ENCODE measurements at regions not wholly inside any gene's neighbourhood (a gene's known extent, or its start where the extent isn't known, plus 50 kb on each side); places are given as distances from the start of the nearest gene placed in this dataset.
"Not testable (repeated sequence)": the region's sequence is repeated elsewhere in the genome, so short reads cannot be mapped to it uniquely, and the experiment has no call there.

GRCh38 chr2:87683961-87684360 is 63.9 kb upstream of the PLGLB2 start:
- TF ChIP-seq CAMTA2 (CRISPR knock-in tag; IDR thresholded peaks at IDR 0.05; ENCODE audit: borderline replicate concordance); MXI1 (IDR thresholded peaks at IDR 0.05; ENCODE audit: borderline replicate concordance, low read depth, low read length); ADNP (CRISPR knock-in tag; IDR thresholded peaks at IDR 0.05); GABPA (IDR thresholded peaks at IDR 0.05; ENCODE audit: low read depth, low read length); GABPA (CRISPR knock-in tag; IDR thresholded peaks at IDR 0.05; ENCODE audit: low read depth); ATF7-NPFF (CRISPR knock-in tag; IDR thresholded peaks at IDR 0.05; ENCODE audit: low read depth); RFX5 (IDR thresholded peaks at IDR 0.05; ENCODE audit: low read depth, low read length); CHD2 (IDR thresholded peaks at IDR 0.05; ENCODE audit: low read depth, low read length); ZNF766 (CRISPR knock-in tag; IDR thresholded peaks at IDR 0.05; ENCODE audit: borderline replicate concordance); EZH2 (conservative IDR thresholded peaks at IDR 0.05; ENCODE audit: low read depth, low read length); FOXM1 (CRISPR knock-in tag; IDR thresholded peaks at IDR 0.05); MAFF (IDR thresholded peaks at IDR 0.05; ENCODE audit: low read depth, low read length): not testable (repeated sequence)
- TF ChIP-seq, protein P1, sequence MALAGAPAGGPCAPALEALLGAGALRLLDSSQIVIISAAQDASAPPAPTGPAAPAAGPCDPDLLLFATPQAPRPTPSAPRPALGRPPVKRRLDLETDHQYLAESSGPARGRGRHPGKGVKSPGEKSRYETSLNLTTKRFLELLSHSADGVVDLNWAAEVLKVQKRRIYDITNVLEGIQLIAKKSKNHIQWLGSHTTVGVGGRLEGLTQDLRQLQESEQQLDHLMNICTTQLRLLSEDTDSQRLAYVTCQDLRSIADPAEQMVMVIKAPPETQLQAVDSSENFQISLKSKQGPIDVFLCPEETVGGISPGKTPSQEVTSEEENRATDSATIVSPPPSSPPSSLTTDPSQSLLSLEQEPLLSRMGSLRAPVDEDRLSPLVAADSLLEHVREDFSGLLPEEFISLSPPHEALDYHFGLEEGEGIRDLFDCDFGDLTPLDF (CRISPR knock-in tag; IDR thresholded peaks at IDR 0.05), result not testable (repeated sequence)
- TF ChIP-seq, protein P2, sequence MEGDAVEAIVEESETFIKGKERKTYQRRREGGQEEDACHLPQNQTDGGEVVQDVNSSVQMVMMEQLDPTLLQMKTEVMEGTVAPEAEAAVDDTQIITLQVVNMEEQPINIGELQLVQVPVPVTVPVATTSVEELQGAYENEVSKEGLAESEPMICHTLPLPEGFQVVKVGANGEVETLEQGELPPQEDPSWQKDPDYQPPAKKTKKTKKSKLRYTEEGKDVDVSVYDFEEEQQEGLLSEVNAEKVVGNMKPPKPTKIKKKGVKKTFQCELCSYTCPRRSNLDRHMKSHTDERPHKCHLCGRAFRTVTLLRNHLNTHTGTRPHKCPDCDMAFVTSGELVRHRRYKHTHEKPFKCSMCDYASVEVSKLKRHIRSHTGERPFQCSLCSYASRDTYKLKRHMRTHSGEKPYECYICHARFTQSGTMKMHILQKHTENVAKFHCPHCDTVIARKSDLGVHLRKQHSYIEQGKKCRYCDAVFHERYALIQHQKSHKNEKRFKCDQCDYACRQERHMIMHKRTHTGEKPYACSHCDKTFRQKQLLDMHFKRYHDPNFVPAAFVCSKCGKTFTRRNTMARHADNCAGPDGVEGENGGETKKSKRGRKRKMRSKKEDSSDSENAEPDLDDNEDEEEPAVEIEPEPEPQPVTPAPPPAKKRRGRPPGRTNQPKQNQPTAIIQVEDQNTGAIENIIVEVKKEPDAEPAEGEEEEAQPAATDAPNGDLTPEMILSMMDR (CRISPR knock-in tag; IDR thresholded peaks at IDR 0.05), result not testable (repeated sequence)
